Stimulated activated CD8-positive, alpha-beta memory T cell treated with anti-CD3 and anti-CD28 coated beads, Interleukin-15, amount 100 ng/mL, for 24 hours (primary cell): ENCODE measurements at regions not wholly inside any gene's neighbourhood (a gene's known extent, or its start where the extent isn't known, plus 50 kb on each side); places are given as distances from the start of the nearest gene placed in this dataset.
"Not testable (repeated sequence)": the region's sequence is repeated elsewhere in the genome, so short reads cannot be mapped to it uniquely, and the experiment has no call there.

Experiments
- DNase-seq: peaks from one replicate; pipeline ENCODE4 v3.0.0-alpha.2; 2020; ENCODE audit warnings: low read depth

- DNase-seq: not testable (repeated sequence)
Measured at GRCh38 chr2:111473522-111473921, 352.8 kb downstream of the BCL2L11 start.

- DNase-seq: not testable (repeated sequence)
Measured at GRCh38 chr2:111474198-111474705, 353.5 kb downstream of the BCL2L11 start.

- not testable (repeated sequence) for DNase-seq
Measured at GRCh38 chr2:111478335-111478734, 357.6 kb downstream of the BCL2L11 start.

- DNase-seq: not testable (repeated sequence)
Measured at GRCh38 chr2:111478871-111479318, 358.2 kb downstream of the BCL2L11 start.

GRCh38 chr2:111480016-111480625 lies 359.4 kb downstream of the BCL2L11 start:
- DNase-seq: not testable (repeated sequence)

- DNase-seq: not testable (repeated sequence)
Measured at GRCh38 chr2:111480633-111481032, 359.9 kb downstream of the BCL2L11 start.

GRCh38 chr2:111481219-111481618 lies 360.5 kb downstream of the BCL2L11 start:
- not testable (repeated sequence) for DNase-seq

GRCh38 chr2:111482987-111483679 lies 362.4 kb downstream of the BCL2L11 start:
- DNase-seq: not testable (repeated sequence)

- not testable (repeated sequence) for DNase-seq
Measured at GRCh38 chr2:111484097-111484496, 363.4 kb downstream of the BCL2L11 start.

- not testable (repeated sequence) for DNase-seq
Measured at GRCh38 chr2:111485895-111486294, 365.2 kb downstream of the BCL2L11 start.

GRCh38 chr2:111488451-111488850 lies 367.7 kb downstream of the BCL2L11 start:
- DNase-seq: not testable (repeated sequence)

- DNase-seq: not testable (repeated sequence)
Measured at GRCh38 chr2:111489460-111489859, 368.7 kb downstream of the BCL2L11 start.

GRCh38 chr2:111491181-111491580 lies 370.5 kb downstream of the BCL2L11 start:
- not testable (repeated sequence) for DNase-seq

- DNase-seq: not testable (repeated sequence)
Measured at GRCh38 chr2:111491614-111492013, 370.9 kb downstream of the BCL2L11 start.

- DNase-seq: not testable (repeated sequence)
Measured at GRCh38 chr2:111492995-111493719, 372.4 kb downstream of the BCL2L11 start.

- not testable (repeated sequence) for DNase-seq
Measured at GRCh38 chr2:111493720-111494078, 373.0 kb downstream of the BCL2L11 start.

- DNase-seq: not testable (repeated sequence)
Measured at GRCh38 chr2:111494288-111494980, 373.7 kb downstream of the BCL2L11 start.

- not testable (repeated sequence) for DNase-seq
Measured at GRCh38 chr2:111494981-111495315, 374.2 kb downstream of the BCL2L11 start.

- DNase-seq: not testable (repeated sequence)
Measured at GRCh38 chr2:111495636-111496035, 374.9 kb downstream of the BCL2L11 start.

GRCh38 chr2:111496176-111496575 lies 375.5 kb downstream of the BCL2L11 start:
- DNase-seq: not testable (repeated sequence)

GRCh38 chr2:111496860-111497259 lies 376.1 kb downstream of the BCL2L11 start:
- DNase-seq: not testable (repeated sequence)

- not testable (repeated sequence) for DNase-seq
Measured at GRCh38 chr2:111497270-111497669, 376.6 kb downstream of the BCL2L11 start.
